ENCODE measurements at regions not wholly inside any gene's neighbourhood (a gene's known extent, or its start where the extent isn't known, plus 50 kb on each side); places are given as distances from the start of the nearest gene placed in this dataset.

- H3K36me3 ChIP-seq = no peaks in the 10 kb centered on the region
- H3K4me3 ChIP-seq = no peak overlapping the region
- intact Hi-C loops (cut with DNase I) = no loop called here
- no peak for TF ChIP-seq POLR2A (IDR thresholded peaks at IDR 0.05)
- TF ChIP-seq, protein P1, sequence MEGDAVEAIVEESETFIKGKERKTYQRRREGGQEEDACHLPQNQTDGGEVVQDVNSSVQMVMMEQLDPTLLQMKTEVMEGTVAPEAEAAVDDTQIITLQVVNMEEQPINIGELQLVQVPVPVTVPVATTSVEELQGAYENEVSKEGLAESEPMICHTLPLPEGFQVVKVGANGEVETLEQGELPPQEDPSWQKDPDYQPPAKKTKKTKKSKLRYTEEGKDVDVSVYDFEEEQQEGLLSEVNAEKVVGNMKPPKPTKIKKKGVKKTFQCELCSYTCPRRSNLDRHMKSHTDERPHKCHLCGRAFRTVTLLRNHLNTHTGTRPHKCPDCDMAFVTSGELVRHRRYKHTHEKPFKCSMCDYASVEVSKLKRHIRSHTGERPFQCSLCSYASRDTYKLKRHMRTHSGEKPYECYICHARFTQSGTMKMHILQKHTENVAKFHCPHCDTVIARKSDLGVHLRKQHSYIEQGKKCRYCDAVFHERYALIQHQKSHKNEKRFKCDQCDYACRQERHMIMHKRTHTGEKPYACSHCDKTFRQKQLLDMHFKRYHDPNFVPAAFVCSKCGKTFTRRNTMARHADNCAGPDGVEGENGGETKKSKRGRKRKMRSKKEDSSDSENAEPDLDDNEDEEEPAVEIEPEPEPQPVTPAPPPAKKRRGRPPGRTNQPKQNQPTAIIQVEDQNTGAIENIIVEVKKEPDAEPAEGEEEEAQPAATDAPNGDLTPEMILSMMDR (IDR thresholded peaks at IDR 0.05) = no peak
- 96 to 97% methylated on average over 2 of the region's 2 CpGs for WGBS, 2 donors
- no peak for DNase-seq
- no peaks in the 10 kb centered on the region for H3K4me1 ChIP-seq
- H3K27ac ChIP-seq = no peak overlapping the region
- peaks cover 0 to 5% (median 0%) of the 10 kb centered on the region in 4 donors for H3K27me3 ChIP-seq
- H3K9me3 ChIP-seq = no peaks in the 10 kb centered on the region
Measured at GRCh38 chr7:106512217-106512616, 148.7 kb downstream of the CCDC71L start.

- Histone ChIP-seq H3K4me3 (no peak overlapping the region), H3K4me1 (no peaks in the 10 kb centered on the region), H3K9me3 (no peaks in the 10 kb centered on the region), H3K27ac (no peak overlapping the region), H3K36me3 (no peaks in the 10 kb centered on the region), H3K27me3 (no peaks in the 10 kb centered on the region)
- no peak for TF ChIP-seq POLR2A (IDR thresholded peaks at IDR 0.05)
- TF ChIP-seq, protein P1 (IDR thresholded peaks at IDR 0.05) = no peak
- 29 to 38% methylated on average over 1 of the region's 1 CpG for WGBS, 2 donors
- DNase-seq = no peak
- intact Hi-C loops (cut with DNase I) = no loop called here
Measured at GRCh38 chr7:106504645-106505044, 156.3 kb downstream of the CCDC71L start.

- H3K36me3 ChIP-seq = no peaks in the 10 kb centered on the region
- no peak overlapping the region for H3K4me3 ChIP-seq
- H3K27me3 ChIP-seq = no peaks in the 10 kb centered on the region
- H3K9me3 ChIP-seq = no peaks in the 10 kb centered on the region
- H3K27ac ChIP-seq = no peak overlapping the region
- no peak for TF ChIP-seq POLR2A (IDR thresholded peaks at IDR 0.05)
- TF ChIP-seq, protein P1 (IDR thresholded peaks at IDR 0.05) = no peak
- H3K4me1 ChIP-seq = no peaks in the 10 kb centered on the region
- 68 to 72% methylated on average over 3 of the region's 3 CpGs for WGBS, 2 donors
- DNase-seq = no peak
- intact Hi-C loops (cut with DNase I) = no loop called here
Measured at GRCh38 chr7:106504207-106504606, 156.8 kb downstream of the CCDC71L start.

- no peaks in the 10 kb centered on the region for H3K36me3 ChIP-seq
- no peak for DNase-seq
- 82 to 83% methylated on average over 3 of the region's 3 CpGs for WGBS, 2 donors
- no peak overlapping the region for H3K4me3 ChIP-seq
- intact Hi-C loops (cut with DNase I) = no loop called here
- no peak overlapping the region for H3K27ac ChIP-seq
- TF ChIP-seq, protein P1 (IDR thresholded peaks at IDR 0.05) = no peak
- TF ChIP-seq POLR2A (IDR thresholded peaks at IDR 0.05) = no peak
- H3K4me1 ChIP-seq = no peaks in the 10 kb centered on the region
- no peaks in the 10 kb centered on the region for H3K27me3 ChIP-seq
- no peaks in the 10 kb centered on the region for H3K9me3 ChIP-seq
Measured at GRCh38 chr7:106503626-106504025, 157.3 kb downstream of the CCDC71L start.

DNA sequence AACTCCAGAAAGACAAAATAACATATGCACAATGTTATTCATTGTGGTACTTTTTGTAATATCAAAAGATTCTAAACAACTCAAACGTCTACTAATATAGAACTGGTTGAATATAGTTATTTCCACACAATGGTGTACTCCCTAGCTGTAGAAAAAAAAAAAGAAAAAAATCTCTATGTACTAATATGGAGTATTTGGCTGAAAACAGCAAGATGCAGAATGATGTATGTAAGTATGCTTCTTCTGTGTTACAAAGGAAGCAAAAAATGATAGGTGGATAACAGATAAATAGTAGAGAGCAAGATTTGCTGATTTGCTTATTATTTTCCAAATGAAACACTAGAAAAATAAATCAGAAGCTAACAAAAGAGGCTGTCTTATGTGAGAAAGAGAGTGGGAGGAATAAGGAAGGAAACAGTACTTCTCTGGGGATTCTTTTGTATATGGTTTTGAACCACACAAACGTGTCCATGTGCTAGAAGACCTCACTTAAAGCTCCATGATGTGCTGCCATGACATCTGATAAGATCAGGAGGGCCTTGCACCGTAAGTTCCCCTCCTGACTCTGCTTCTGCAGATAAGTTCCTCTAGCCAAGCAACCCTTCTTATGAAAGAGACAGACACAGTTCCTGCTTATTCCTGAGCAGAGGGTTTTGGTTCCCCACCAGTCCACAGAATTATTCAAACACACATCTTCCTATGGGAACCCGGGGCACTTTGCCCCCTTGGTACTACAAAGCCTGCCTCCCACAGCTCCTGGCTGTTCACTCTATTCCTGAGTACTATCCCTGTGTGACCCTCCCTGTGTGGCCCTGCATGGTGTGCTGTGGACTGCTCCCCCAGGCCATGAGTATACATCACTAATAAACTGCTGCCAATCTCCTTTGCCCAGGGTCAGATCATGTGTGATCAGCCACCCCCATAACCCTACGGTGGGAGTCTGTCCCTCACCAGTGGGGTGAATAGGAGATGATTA lies 159.1 kb downstream of the CCDC71L start:
- WGBS, 2 donors = 47 to 50% methylated on average over 4 to 5 of the region's 5 CpGs
- TF ChIP-seq, protein P1 (IDR thresholded peaks at IDR 0.05) = no peak
- TF ChIP-seq POLR2A (IDR thresholded peaks at IDR 0.05) = no peak
- no peak for DNase-seq
- Histone ChIP-seq H3K27ac (no peak overlapping the region), H3K27me3 (no peaks in the 10 kb centered on the region), H3K4me3 (no peak overlapping the region), H3K36me3 (no peaks in the 10 kb centered on the region), H3K9me3 (no peaks in the 10 kb centered on the region), H3K4me1 (no peaks in the 10 kb centered on the region)
- intact Hi-C loops (cut with DNase I) = no loop called here
